HepG2 (cell line): ENCODE measurements at regions not wholly inside any gene's neighbourhood (a gene's known extent, or its start where the extent isn't known, plus 50 kb on each side); places are given as distances from the start of the nearest gene placed in this dataset.

Experiments used
- ARNT ChIP-seq: fragments of 450-650 bp; IDR thresholded peaks from 2 replicates; pipeline ENCODE4 v1.6.1; 2017
- BHLHE40 ChIP-seq: IDR thresholded peaks from 2 replicates; pipeline ENCODE4 v1.6.1; 2011; ENCODE audit warnings: low read length, improper control_type of control experiment
- CTCF ChIP-seq: sonication (generic); formaldehyde crosslinking; IDR thresholded peaks from 2 replicates; pipeline ENCODE4 v1.5.0; 2020; ENCODE audit warnings: mild to moderate bottlenecking, missing genetic modification reagents, moderate library complexity
- HNF1A ChIP-seq, 2 experiments: sonication (generic) in 1 of 2; formaldehyde crosslinking in 1 of 2; IDR thresholded peaks; 2 replicates each; pipeline versions ENCODE4 v1.4.0 to v1.6.1; 2016 to 2020; ENCODE audit warnings: borderline replicate concordance in 1 of 2, low read depth in 1 of 2, mild to moderate bottlenecking in 1 of 2, missing genetic modification reagents in 1 of 2
- HOXA9 ChIP-seq: sonication (generic); formaldehyde crosslinking; IDR thresholded peaks from 2 replicates; pipeline ENCODE4 v1.8.1; 2022; ENCODE audit warnings: missing genetic modification reagents, mild to moderate bottlenecking, moderate library complexity, borderline replicate concordance
- NCOA1 ChIP-seq: sonication (generic); formaldehyde crosslinking; IDR thresholded peaks from 2 replicates; pipeline ENCODE4 v1.9.0; 2021; ENCODE audit warnings: missing genetic modification reagents
- POLR2AphosphoS5 ChIP-seq: IDR thresholded peaks from 2 replicates; pipeline ENCODE4 v1.6.1; 2012; ENCODE audit warnings: low read depth, low read length
- SRSF1 ChIP-seq: fragments of 200-400 bp; formaldehyde crosslinking; optimal IDR thresholded peaks from 2 replicates; pipeline ENCODE3; 2017; ENCODE audit warnings: mild to moderate bottlenecking, low read depth, low read length, moderate library complexity
- TAF1 ChIP-seq: sonication (generic); formaldehyde crosslinking; IDR thresholded peaks from 2 replicates; pipeline ENCODE4 v1.4.0; 2020; ENCODE audit warnings: missing genetic modification reagents
- ZBTB33 ChIP-seq: sonication (generic); formaldehyde crosslinking; IDR thresholded peaks from 2 replicates; pipeline ENCODE4 v1.4.0; 2020; ENCODE audit warnings: missing genetic modification reagents
- ZNF577 ChIP-seq: sonication (generic); formaldehyde crosslinking; IDR thresholded peaks from 2 replicates; pipeline ENCODE4 v1.4.0; 2020; ENCODE audit warnings: mild to moderate bottlenecking, low read depth, missing genetic modification reagents, borderline replicate concordance

- TF ChIP-seq TAF1 (CRISPR knock-in tag) (no peak), ZBTB33 (no peak), HNF1A (IDR thresholded peaks at IDR 0.05; ENCODE audit: low read depth) (no peak), HNF1A (CRISPR knock-in tag; IDR thresholded peaks at IDR 0.05; ENCODE audit: borderline replicate concordance) (no peak), POLR2AphosphoS5 (no peak), NCOA1 (CRISPR knock-in tag) (no peak), CTCF (CRISPR knock-in tag) (no peak), ZNF577 (CRISPR knock-in tag) (no peak), ARNT (no peak), BHLHE40 (no peak), HOXA9 (no peak), SRSF1 (no peak)
These were observed 63.3 kb upstream of the DAPK1 start for GRCh38 chr9:87434366-87434765.
